ENCODE measurements at regions not wholly inside any gene's neighbourhood (a gene's known extent, or its start where the extent isn't known, plus 50 kb on each side); places are given as distances from the start of the nearest gene placed in this dataset.

DNA sequence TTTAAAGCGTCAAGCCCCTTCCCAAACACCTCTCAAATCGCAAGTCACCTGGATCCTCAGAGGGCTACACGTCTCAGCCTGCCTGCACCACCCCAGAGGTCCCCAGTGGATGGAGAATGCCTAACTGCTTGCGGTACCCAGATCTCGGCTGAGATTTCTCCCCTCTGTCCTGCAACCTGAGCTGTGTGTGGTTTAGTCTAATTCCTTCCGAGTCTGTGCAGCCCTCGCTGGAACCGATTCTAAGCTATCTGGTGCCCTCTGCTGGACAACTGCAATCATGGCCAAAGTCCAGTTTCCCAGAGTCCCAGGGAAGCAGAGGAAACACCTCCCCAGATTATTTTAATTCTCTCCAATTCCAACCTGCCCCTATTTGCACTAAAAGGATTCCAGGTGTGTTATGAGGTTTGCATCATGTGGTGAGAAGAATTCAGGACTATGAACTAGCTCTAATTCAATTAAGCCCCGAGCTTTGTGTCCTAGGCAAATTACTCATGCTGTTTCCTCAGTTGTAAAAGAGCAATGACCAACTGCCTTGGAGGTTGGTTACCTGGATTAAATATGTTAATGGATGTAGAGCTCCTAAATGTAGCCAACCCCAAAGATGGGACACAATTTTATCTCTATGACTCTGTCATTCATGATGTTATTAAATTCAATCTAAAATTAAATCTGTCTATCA lies 276.1 kb upstream of the NCKAP5 start:
- peak; percentile 88 for DNase-seq (ENCODE audit: low spot score)
- Histone ChIP-seq H3K9me3 (ENCODE audit: low read depth, low read length, poor library complexity, severe bottlenecking) (no peaks in the 10 kb centered on the region), H3K4me3 (ENCODE audit: low read depth, low read length, poor library complexity, severe bottlenecking) (no peak overlapping the region), H3K27me3 (replicated peaks; ENCODE audit: insufficient read depth, low read depth, low read length, poor library complexity) (no peaks in the 10 kb centered on the region), H3K4me1 (ENCODE audit: insufficient read depth, low read length, poor library complexity, severe bottlenecking) (peaks cover 41% of the 10 kb centered on the region), H3K36me3 (ENCODE audit: insufficient read depth, low read length, poor library complexity, severe bottlenecking) (no peaks in the 10 kb centered on the region), H3K27ac (ENCODE audit: low read depth, low read length, poor library complexity, severe bottlenecking) (no peak overlapping the region)
- intact Hi-C loops (cut with micrococcal nuclease; ENCODE audit: unreplicated experiment), result loop anchor here (1.0 to 10.0 kb wide), 10 partner anchors 284 to 1570 kb away; partner anchors contain the start of gene LYPD1
- ChIA-PET POLR2A (ENCODE audit: low non-redundant PET) (interaction anchor here (0.6 kb wide), 1 partner anchor 49 kb away, joined by 6 read pairs; no protein-coding TSS in a partner anchor), CTCF (interaction anchor here (0.6 to 1.9 kb wide), 9 partner anchors 64 to 1297 kb away, joined by 3 to 10 read pairs (median 4); partner anchors contain the start of gene LYPD1)
- BruUV-seq (replicated peaks), result no TSS peak
- TF ChIP-seq, protein P1, sequence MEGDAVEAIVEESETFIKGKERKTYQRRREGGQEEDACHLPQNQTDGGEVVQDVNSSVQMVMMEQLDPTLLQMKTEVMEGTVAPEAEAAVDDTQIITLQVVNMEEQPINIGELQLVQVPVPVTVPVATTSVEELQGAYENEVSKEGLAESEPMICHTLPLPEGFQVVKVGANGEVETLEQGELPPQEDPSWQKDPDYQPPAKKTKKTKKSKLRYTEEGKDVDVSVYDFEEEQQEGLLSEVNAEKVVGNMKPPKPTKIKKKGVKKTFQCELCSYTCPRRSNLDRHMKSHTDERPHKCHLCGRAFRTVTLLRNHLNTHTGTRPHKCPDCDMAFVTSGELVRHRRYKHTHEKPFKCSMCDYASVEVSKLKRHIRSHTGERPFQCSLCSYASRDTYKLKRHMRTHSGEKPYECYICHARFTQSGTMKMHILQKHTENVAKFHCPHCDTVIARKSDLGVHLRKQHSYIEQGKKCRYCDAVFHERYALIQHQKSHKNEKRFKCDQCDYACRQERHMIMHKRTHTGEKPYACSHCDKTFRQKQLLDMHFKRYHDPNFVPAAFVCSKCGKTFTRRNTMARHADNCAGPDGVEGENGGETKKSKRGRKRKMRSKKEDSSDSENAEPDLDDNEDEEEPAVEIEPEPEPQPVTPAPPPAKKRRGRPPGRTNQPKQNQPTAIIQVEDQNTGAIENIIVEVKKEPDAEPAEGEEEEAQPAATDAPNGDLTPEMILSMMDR (conservative IDR thresholded peaks at IDR 0.05; ENCODE audit: low read depth, low read length), result peak; percentile 94
- no peak for TF ChIP-seq EZH2 (IDR thresholded peaks at IDR 0.05; ENCODE audit: borderline replicate concordance, low read depth, low read length, poor library complexity, severe bottlenecking)

DNA sequence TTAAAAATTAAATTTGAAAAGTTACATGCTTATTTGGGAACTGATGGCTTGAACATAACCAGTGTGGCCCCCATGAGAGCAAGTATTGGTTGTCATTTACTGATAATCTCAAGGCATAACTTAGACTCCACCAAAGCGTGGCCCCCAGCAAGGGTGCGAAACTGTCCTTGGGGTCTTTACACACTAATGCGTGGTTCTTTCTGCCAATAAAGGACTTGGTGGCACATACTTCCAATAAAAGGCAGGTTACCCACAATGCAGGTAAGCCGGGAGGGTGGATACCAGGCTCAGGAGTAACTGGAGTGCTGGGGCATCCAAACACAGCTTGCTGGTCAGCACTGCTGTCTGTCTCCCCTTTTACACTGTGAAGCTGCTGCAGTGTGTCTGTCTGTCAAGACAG lies 278.2 kb upstream of the NCKAP5 start:
- no peaks in the 10 kb centered on the region for H3K9me3 ChIP-seq (ENCODE audit: low read depth, low read length, poor library complexity, severe bottlenecking)
- peaks cover 25% of the 10 kb centered on the region for H3K4me1 ChIP-seq (ENCODE audit: insufficient read depth, low read length, poor library complexity, severe bottlenecking)
- intact Hi-C loops (cut with micrococcal nuclease; ENCODE audit: unreplicated experiment), result loop anchor here (10.0 kb wide), 3 partner anchors 1172 to 1572 kb away; partner anchors contain the start of gene LYPD1
- CTCF ChIA-PET, result interaction anchor here (0.7 kb wide), 1 partner anchor 553 kb away, joined by 3 read pairs; no protein-coding TSS in a partner anchor
- no peak for DNase-seq (ENCODE audit: low spot score)
- TF ChIP-seq, protein P1 (conservative IDR thresholded peaks at IDR 0.05; ENCODE audit: low read depth, low read length), result no peak
- TF ChIP-seq EZH2 (IDR thresholded peaks at IDR 0.05; ENCODE audit: borderline replicate concordance, low read depth, low read length, poor library complexity, severe bottlenecking), result no peak
- BruUV-seq (replicated peaks), result no TSS peak
- H3K27ac ChIP-seq (ENCODE audit: low read depth, low read length, poor library complexity, severe bottlenecking), result no peak overlapping the region
- H3K27me3 ChIP-seq (replicated peaks; ENCODE audit: insufficient read depth, low read depth, low read length, poor library complexity), result no peaks in the 10 kb centered on the region
- no peaks in the 10 kb centered on the region for H3K36me3 ChIP-seq (ENCODE audit: insufficient read depth, low read length, poor library complexity, severe bottlenecking)
- H3K4me3 ChIP-seq (ENCODE audit: low read depth, low read length, poor library complexity, severe bottlenecking), result no peak overlapping the region
- POLR2A ChIA-PET (ENCODE audit: low non-redundant PET), result no interaction called here

DNA sequence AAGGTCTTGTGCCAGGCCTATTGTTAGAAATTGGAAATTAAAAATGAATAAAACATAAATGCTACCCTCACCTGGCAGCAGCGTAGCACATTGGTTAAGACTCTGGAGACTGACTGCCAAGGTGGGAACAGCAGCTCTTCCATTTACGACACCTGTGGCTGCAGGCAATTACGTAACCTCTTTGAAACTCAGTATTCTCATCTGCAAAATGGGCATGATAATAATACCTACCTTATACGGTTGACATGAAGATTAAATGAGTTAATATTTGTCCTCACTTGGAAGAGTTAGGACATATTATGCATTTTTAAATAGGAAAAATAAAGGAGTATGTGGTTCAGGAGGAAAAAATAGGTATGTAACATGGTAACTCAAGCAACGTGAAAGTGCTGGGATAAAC lies 279.3 kb upstream of the NCKAP5 start:
- BruUV-seq (replicated peaks), result no TSS peak
- Histone ChIP-seq H3K4me3 (ENCODE audit: low read depth, low read length, poor library complexity, severe bottlenecking) (no peak overlapping the region), H3K27ac (ENCODE audit: low read depth, low read length, poor library complexity, severe bottlenecking) (no peak overlapping the region), H3K36me3 (ENCODE audit: insufficient read depth, low read length, poor library complexity, severe bottlenecking) (no peaks in the 10 kb centered on the region), H3K4me1 (ENCODE audit: insufficient read depth, low read length, poor library complexity, severe bottlenecking) (peaks cover 14% of the 10 kb centered on the region), H3K27me3 (replicated peaks; ENCODE audit: insufficient read depth, low read depth, low read length, poor library complexity) (no peaks in the 10 kb centered on the region), H3K9me3 (ENCODE audit: low read depth, low read length, poor library complexity, severe bottlenecking) (no peaks in the 10 kb centered on the region)
- POLR2A ChIA-PET (ENCODE audit: low non-redundant PET), result no interaction called here
- DNase-seq (ENCODE audit: low spot score), result no peak
- CTCF ChIA-PET, result no interaction called here
- intact Hi-C loops (cut with micrococcal nuclease; ENCODE audit: unreplicated experiment), result loop anchor here (10.0 kb wide), 3 partner anchors 1173 to 1573 kb away; partner anchors contain the start of gene LYPD1
- no peak for TF ChIP-seq EZH2 (IDR thresholded peaks at IDR 0.05; ENCODE audit: borderline replicate concordance, low read depth, low read length, poor library complexity, severe bottlenecking)
- TF ChIP-seq, protein P1 (conservative IDR thresholded peaks at IDR 0.05; ENCODE audit: low read depth, low read length), result no peak

All from A673 (cell line).